GM13977 (cell line): ENCODE measurements at regions not wholly inside any gene's neighbourhood (a gene's known extent, or its start where the extent isn't known, plus 50 kb on each side); places are given as distances from the start of the nearest gene placed in this dataset.

Experiments
- DNase-seq: peaks from one replicate; pipeline ENCODE4 v3.0.0; 2012; ENCODE audit warnings: low spot score
- in situ Hi-C: fragments of 300-500 bp; cut with MboI; formaldehyde crosslinking; loops from one replicate; pipeline ENCODE4 v1.12.0; 2022; ENCODE audit warnings: low sequenced_read_pairs, low pct_unique_long_range_greater_than_20kb, mixed read lengths, inconsistent platforms; ENCODE audit not compliant: unreplicated experiment
- TF ChIP-seq, protein P1 (sequence below): IDR thresholded peaks from 2 replicates; pipeline ENCODE4 v1.5.1; 2012; ENCODE audit warnings: mild to moderate bottlenecking, control low read depth; ENCODE audit not compliant: insufficient read depth; ENCODE audit errors: extremely low read depth, missing control alignments

DNA sequence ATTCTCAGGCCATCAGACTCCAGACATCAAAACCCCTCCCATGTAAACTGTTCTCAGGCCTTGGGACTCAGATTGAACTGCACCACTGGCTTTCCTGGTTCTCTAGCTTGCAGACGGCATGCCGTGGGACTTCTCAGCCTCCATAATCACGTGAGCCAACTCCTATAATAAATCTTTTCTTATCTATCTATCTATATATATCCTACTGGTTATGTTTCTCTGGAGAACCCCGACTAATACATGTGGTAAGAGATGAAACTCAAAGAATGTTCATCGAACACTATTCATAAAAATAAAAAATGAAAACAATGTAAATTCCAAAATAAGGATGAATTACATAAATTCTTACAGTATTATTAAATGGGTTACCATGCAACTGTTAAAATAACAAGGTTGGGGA, 84.5 kb upstream of the NTRK3 start:
- in situ Hi-C loops: no loop called here
- TF ChIP-seq, protein P1, sequence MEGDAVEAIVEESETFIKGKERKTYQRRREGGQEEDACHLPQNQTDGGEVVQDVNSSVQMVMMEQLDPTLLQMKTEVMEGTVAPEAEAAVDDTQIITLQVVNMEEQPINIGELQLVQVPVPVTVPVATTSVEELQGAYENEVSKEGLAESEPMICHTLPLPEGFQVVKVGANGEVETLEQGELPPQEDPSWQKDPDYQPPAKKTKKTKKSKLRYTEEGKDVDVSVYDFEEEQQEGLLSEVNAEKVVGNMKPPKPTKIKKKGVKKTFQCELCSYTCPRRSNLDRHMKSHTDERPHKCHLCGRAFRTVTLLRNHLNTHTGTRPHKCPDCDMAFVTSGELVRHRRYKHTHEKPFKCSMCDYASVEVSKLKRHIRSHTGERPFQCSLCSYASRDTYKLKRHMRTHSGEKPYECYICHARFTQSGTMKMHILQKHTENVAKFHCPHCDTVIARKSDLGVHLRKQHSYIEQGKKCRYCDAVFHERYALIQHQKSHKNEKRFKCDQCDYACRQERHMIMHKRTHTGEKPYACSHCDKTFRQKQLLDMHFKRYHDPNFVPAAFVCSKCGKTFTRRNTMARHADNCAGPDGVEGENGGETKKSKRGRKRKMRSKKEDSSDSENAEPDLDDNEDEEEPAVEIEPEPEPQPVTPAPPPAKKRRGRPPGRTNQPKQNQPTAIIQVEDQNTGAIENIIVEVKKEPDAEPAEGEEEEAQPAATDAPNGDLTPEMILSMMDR: no peak
- no peak for DNase-seq

DNA sequence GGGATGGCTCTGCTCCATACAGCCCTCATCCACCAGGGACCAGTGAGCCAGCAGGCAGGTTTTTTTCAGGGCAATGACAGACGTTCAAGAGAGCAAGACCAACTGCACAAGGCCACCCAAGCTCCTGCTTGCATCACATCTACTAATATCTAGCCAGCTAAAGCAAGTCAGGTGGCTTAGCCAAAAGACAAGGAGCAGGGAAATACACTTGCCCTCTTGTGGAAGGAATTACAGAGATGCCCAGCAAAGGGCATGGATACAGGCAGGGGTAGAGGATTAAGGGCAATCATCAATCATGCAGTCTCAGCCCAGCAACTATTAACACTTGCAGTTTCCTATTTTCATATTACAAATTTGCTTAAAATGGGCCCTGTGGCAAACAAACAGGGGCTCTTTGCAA, 81.5 kb upstream of the NTRK3 start:
- in situ Hi-C loops: no loop called here
- no peak for DNase-seq
- TF ChIP-seq, protein P1: no peak

DNA sequence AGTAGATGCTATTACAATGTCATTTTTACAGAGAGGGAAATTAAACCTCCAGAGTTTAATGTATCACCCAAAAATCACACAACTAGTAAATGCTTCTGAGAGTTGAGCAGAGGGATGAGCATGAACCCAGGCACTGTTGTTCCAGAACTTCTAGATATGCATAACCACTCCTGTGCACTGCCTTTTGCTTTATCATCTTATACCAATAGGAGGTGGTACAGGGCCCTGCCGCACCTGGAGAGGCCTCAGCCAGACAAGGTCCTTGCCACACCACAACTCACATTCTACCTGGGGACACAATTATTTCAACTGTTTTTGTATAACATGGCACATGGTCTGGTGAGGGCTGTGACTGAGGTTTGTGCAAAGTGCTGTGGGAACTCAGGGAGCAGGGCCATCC, 78.5 kb upstream of the NTRK3 start:
- in situ Hi-C loops: no loop called here
- DNase-seq: no peak
- TF ChIP-seq, protein P1: no peak

DNA sequence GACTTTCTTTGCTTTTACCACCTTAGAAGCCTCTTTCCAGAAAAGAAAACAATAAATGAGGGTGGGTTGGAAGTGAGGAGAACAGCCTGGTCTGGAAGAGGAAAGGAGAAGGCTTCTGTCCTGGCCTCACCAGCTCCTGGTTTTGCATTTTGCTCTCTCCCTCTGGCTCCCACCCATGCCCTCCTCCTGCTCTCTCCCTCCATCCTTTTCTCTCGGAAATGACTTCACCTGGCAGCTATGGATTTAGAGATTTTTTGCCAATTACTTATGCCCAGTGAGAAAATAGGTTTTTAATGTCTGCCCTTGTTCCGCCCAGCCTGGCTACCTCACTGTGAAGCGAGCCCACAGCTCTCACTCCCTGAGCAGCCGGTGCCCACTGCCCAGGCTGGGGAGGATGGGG, 77.9 kb upstream of the NTRK3 start:
- no peak for DNase-seq
- TF ChIP-seq, protein P1: no peak
- in situ Hi-C loops: no loop called here

DNA sequence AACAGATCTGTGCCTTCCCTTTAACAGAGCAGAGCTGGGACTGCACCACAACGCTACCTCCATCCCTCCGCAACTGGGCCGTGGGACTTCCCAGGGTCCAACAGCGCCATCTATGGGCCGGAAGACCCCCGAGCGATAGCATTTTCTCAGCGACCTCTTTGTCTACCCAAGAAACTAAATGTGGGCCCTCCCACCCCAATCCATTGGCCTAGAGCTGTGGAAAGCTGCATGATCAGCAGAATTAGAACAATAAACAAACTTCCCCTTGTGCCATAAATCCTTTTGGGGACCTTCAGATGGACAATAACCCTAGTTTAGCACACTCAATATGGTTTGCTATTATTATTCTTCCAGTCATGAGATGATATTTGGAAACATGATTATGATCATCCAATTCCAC, 74.8 kb upstream of the NTRK3 start:
- TF ChIP-seq, protein P1: peak; percentile 67
- peak; percentile 68 for DNase-seq
- in situ Hi-C loops: no loop called here

DNA sequence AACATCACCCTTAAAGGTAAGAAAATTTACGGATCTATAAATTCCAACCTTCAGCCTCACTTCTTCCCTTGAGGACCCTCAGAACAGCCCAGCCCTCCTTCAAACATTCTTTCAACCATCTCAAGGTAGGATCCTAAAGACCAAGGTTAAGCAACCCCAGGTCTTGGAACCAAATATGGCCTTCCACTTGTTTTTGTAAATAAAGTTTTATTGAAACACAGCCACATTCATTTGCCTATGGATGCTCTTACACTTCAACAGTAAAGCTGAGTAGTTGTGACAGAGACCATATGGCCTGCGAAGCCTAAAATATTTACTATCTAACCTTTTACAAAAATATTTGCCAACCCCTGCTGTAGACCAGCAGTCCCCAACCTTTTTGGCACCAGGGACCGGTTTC, 70.4 kb upstream of the NTRK3 start:
- TF ChIP-seq, protein P1: no peak
- in situ Hi-C loops: no loop called here

DNA sequence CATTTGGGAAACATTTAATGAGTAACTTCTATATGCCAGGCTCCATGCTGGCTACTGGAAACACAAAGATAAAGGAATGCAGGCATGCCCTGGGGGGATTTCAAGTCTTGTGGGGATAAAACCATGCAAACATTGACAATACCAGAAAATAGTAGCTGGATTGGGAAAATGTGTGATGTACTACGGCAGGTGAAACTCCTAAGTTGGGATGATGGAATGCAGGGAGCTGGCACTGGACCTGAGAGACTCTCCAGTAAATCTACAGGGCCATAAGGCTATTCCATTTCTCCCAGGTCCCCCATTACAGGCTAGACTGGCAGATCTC, 68.2 kb upstream of the NTRK3 start:
- DNase-seq: no peak
- TF ChIP-seq, protein P1: no peak
- in situ Hi-C loops: no loop called here

More for the DNA sequence above, 70.4 kb upstream of the NTRK3 start:
- DNase-seq: no peak
